Activated CD4-positive, alpha-beta T cell treated with anti-CD3 and anti-CD28 coated beads, Interleukin-2, amount 50 U/mL, for 24 hours (primary cell): ENCODE measurements at regions not wholly inside any gene's neighbourhood (a gene's known extent, or its start where the extent isn't known, plus 50 kb on each side); places are given as distances from the start of the nearest gene placed in this dataset.

Source experiments
- DNase-seq, 2 donors: peaks; one replicate each; pipeline ENCODE4 v3.0.0-alpha.2; 2020; ENCODE audit warnings: low read depth in 1 of 2, low spot score in 1 of 2

DNA sequence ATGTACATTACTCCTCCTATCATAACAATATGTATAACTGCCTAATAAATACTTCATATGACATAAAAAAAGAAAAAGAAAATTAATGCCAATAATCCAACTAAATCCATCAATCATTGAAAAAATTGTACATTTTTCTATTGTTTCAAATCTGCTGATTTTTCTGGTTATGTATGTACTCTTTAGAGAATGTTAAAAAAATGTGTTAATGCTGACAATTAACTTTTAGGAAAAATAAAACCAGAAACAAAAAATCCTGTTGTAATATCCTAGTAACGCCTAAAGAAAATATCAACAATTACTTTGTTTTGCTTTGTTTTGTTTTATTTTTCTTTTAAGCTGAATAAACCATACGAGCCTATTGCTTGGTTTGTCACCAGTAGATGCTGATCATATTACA, 213.9 kb upstream of the USP25 start:
- no peak for DNase-seq

DNA sequence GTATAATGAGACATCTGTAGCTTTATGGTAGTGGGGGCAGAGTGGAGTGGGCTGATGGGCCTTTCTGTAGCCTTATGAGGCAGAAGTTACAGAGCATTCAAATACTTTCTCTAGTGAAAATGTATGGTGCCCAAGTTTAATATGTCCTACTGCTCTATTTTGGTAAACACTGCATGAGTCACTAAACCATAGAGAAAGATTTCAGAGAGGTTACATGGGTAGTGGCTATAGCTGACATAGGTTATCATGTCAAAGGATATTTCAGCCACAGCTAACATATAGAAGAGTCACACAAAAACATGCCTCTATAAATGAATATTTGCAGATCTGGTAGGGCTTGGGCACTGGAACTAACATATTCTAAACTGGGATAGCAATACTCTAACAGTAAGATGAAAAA, 212.4 kb upstream of the USP25 start:
- DNase-seq, result no peak

DNA sequence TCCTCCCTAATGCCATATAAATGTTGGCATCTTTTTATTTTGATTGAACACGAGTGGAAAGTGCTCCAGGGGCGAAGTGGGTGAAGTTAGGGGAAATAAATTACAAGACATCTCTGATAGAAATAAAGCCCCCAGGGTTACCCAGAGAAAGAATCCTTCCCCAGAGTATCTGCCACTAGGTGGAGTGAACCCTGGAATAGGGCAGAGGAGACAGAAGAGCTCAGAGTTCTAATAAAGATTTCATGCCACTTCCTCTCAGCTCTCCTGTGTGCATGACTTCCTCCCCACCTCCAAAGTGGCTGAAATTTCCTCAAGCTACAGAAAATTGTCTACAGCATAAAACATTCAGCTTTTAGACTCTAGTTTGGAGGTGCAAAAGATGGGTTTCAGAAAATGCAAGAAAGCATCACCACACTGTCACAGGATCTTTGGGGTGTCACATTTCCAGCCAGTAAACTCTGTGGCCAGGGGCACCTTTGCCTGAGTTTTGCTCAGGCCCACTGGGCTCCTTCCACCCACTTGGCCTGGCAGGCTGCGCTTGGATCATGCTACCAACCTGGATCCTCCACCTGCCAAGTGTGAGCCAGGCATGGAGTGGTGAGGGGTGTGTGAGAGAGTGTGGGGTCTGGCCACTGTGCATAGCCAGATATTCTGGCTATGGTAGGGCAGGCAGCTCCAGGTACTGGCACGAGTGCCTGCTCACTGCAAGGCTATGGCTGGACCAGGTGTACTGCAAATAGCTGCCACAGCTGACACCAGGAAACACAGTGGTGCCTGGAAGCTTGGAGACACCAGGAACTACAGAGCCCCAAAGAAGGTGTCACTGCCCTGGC, 208.8 kb upstream of the USP25 start:
- peak in 1 of 2 donors; percentile 3 for DNase-seq

DNA sequence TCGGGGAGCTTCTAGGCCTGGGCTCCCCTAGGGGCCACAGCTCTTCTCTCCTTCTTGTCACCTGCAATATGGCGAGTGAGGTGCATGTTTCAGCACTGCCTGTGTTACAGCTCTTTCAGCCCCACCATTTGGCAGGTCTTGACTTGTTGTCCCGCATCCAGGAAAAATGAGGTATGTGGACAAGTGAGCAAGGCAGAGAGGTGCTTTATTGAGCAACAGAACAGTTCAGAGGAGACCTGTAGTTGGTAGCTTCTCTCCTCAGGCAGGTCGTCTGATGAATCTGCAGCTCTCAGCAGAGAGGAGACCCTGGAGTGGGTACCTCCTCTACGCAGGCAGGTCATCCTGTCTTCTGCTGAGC, 208.2 kb upstream of the USP25 start:
- DNase-seq, result no peak

DNA sequence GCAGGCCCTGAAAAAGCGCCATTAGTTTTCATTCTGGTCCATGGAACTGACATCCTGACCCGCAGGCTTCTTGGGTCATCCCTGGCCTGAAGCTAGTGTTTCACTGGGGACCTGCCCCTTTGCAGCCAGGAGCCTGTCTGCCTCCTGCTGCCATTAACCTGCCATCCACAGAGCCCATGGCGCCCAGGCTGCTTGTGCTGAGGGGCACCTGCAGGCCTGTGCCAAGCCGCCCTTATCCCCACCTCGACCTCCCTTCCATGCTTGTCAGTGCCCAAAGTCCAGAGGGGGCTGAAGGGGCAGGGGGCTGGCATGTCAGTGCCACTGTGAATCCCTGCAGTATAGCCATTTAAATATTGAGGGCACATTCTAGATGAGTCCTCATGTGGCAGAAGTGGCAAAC, 207.6 kb upstream of the USP25 start:
- no peak for DNase-seq

DNA sequence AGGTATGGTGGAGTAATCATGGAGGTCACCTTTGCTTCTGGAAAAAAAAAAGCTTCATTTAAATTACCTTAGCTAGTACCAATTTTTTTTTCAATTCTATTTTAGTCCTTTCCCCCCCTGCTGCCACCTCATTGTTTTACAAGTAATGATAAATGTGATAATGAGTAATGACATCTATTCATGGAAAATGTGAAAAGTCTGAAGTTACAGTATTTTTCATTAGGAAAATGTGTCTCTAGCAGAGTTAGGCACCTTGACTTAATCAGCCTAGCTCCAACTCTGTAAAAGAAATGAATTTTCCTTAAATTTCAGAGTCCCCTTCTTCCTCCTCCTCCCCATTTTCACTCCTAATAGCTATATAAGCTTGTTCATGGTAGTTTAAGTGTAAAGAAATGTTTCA, 204.9 kb upstream of the USP25 start:
- DNase-seq, result no peak

DNA sequence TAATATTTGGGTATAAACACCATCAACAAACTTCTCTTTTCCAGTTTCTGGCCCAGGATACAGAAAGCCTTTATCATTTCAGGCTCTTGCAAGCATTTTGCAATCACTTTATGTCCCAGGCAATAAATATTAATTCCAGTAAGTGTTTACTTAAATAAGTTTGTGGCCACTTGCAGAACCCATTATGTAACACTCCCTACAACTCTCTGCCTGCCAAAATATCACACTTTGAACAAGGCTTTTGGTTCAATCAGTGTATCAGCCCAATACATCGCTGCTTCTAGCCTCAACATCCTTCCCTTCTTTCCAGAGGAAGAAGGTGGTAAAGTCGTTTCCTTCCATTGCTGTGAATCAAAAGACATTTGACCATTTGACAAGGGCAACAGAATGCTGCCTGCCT, 203.0 kb upstream of the USP25 start:
- no peak for DNase-seq

DNA sequence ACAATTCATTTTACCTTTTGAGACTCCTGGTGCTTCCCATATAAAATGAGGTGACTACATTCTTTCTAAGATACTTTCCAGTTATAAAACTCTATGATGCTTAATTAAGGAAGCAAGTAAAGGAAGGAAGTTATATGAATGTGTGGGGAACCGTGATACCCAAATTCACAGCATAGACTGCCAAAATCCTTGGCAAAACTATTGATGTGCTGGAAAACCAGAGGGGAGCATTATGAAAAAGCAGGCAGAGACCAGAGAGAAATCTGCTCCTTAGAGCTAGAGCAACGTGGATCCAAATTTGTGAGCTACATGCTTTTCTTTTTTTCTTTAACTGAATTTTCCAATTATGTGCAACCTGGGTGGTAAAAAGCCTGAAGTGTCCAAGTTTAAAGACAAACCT, 201.4 kb upstream of the USP25 start:
- DNase-seq, result no peak

DNA sequence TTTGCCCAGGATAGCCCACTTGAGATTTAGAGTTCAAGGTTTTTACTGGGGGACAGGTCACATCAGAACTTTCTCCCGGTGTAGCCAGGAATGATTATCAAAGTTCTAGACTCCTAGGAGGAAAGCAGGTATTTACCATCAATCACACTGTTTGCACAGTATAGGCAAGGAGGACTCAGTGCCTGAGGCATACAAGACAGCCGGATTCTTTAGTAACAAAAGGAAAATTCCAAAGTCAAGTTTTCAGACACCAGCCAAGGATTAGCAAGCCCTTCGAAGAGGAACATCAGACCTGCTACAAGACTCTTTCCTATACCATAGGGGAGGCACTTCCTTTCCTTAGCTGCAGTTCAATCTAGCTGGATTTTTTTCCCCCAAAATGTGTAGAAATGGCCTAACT, 197.8 kb upstream of the USP25 start:
- DNase-seq, result no peak

DNA sequence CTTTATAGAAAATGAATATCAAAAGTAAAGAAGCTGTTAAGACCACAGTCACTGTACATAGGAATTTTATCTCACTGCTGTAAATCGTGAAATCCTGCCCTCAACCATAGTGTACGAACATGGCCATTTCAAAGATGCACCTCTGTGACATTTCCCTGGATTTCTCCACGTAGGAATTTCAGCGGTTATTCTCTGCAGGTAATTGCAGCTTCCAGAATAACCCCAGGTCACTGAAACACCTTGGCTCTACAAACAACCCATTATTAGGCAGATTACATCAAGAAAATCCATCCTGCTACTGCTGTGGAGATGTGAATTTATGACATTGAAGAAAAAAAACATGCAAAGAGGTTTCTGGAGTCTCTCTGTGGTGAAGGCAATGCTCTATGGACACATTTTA, 196.2 kb upstream of the USP25 start:
- DNase-seq, result no peak

DNA sequence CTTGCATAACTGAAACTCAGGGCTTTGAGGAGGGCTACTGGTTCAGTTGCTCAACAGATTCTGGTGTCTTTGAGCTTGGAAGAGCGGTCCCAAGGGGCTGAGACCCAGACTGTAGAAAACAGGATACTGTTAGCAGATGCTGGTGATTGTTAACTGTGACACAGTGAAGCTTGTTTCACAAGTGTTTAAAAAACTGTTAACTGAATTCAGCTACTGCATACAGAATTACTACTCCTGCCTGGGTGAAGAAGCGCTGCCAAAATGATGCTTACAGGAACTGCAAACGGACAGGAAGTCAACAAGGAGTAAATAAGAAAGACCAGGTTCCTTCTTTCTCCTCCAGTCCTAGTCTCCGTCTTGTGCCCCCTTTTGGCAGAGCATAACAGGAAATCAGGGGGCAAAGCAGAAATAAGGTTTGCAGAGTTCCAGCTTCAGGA, 195.3 kb upstream of the USP25 start:
- DNase-seq, result no peak

DNA sequence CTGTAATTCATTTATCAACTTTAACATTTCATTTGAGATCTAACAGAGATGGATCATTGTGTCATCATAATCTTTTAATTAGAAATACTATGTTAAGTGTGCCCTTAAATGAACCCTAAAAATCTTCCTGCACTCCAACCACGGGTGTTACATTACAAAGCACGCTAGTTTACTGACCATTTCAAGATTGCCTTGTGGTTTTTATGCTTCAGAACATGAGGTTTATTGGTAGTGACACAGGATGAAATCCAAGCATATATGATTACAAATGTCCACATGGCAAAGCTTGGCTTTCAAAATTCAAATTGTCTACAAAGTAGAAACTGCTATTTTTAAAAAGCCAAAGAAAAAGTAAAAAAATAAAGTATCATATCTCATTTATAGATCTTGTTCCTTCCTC, 190.4 kb upstream of the USP25 start:
- DNase-seq, result no peak

DNA sequence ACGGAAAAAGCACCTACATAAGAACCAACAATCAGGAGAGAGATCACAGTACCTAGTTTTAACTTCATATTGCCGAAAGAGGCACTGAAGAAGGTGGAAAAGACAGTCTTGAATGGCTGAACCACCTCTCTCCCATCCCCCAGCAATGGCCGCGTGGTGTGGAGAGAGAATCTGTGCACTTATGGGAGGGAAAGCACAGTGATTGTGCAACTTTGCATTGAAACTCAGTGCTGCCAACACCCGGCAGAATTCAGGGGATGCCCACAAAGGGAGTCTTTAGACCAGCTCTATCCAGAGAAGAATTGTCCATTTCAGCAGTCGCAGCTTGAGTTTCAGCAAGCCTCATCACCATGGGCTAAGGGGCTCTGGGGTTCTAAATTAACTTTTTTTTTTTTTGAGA, 186.3 kb upstream of the USP25 start:
- no peak for DNase-seq

DNA sequence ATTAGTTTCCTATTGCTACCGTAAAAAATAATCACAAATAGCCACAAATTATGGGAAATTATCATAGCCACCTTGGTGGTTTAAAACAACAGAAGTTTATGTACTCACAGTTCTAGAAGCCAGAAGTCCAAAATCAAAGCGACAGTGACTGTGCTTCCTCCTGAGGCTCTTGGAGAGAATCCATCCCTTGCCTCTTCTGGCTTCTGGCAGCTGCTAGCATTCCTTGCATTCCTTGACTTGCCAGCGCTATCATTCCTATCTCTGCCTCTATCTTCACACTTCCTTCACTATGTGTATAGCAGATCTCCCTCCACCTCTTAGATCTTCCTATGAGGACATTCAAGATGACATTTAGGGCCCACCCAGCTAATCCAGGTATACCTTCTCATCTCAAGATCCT, 180.1 kb upstream of the USP25 start:
- no peak for DNase-seq

DNA sequence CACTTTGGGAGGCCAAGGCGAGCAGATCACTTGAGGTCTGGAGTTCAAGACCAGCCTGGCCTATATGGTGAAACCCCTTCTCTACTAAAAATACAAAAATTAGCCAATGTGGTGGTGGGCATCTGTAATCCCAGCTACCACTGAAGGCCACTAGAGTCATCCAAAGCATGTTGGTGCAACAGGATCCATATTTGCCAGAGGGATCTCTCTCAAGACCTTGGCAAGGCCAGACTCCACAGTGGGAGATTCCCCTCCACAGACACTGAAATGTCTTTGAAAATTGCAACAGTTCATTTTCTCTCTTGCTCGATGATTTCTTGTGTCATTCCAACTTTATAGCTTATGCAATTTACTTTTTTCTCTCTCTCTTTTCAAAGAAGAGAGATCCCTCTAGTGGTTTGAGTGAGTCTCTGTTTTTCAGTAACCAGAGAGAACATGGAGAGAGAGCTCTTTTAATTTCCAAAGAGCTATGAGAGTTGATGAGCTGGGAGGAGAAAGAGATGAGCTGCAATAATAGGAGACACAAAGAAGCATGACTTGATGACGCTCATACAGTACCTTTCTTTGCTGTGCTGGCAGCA, 176.8 kb upstream of the USP25 start:
- DNase-seq, result no peak

DNA sequence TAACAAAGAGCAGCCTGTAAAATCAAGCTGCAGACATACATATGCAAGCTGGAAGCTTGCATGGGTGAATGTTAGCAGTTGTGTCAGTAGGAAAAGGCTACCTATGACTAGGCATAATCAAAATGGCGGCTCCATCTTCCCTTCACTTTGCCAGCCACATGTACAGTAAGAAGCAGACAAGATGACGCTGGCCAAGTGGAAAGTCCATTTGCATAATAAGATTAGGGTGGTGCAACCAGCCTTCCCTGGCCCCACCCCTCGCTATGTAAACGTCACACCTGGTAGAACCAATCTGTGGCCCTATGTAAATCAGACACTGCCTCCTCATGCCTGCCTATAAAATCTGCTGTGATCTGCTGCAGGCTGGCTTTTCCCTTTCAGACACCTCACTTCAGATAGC, 171.9 kb upstream of the USP25 start:
- DNase-seq, result no peak

DNA sequence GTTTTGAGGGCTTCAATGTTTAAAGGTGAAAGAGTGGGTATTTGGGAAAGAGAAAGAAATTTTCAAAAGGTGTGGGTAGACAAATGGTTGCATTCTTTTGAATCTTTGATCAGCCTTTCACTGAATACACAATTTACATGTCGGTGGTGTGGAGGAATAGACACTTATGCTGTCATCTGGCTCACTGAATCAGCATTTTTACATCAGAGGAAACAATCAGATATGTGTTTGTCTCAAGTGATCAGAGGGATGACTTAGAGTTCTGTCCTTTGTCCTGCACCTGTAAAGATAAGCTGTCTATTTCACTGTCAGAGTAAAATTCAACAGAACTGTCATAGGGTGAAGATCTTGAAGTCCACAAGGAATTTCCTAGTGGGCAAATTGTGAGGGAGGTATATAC, 170.9 kb upstream of the USP25 start:
- DNase-seq, result no peak

DNA sequence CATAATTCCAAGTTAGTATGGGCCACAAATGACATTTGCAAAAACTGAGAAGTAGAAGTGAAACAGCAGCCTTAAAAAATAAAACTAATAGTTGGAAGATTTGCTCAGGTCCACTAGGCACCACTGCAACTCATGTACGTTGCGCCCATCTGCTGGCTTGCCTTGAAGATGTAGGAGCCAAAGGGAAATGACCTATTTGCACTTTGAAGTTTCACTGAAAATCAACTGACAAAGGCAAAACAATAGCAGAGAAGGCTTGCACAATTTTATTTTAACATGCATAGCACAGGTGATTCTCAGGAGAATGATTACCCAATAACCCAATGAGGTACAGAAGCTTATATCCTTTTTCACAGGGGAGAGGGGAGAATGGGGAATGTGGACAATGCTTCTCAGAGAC, 170.1 kb upstream of the USP25 start:
- DNase-seq, result no peak

DNA sequence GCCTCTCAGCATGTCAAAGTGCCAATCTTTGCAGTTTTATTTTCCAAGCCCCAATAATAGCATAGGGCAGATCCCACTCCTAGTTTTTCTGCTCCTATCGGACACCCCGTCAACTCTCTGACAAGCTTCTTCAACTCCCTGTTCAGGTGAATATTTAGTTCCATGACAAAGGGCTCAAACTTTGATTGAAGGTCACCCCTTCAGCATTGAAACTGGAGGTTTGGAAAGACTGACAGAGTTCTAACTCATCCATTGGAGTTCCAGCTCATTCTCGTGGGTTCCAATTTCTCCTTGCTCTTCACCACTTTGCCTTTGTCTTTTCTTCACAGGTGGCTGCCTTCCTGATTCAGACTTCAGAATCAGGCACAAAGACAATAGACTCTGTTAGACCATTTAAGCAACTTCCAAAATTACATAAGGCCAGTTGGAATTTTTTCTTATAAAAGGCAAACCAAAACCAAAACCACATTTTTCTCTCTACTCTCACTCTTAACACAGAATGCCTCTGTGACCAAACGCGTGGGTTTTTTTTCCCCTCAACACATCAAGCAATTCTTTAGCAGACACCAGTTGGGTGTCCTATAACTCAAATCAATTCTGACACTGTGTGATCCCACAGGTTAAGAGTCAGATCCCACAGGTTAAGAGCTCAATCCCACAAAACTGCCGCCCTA, 169.3 kb upstream of the USP25 start:
- DNase-seq, result no peak

DNA sequence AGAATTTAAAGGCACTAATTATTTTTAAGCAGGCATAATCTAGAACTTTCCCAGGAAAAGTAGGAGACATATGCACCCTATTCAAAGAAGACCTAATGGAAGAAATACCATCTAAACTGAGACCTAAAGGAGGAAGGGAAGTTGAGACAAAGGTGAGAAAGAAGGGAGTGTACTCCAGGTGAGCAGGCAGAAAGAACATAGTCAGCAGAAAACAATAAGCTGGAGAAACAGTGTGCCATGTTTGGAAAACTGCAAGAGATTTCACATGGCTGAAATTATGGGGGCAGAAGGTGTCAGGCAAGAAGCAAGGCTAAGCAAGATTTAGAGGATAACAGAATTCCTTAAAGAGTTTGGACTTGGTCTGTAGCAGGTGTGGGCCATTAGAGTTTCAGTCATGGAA, 167.0 kb upstream of the USP25 start:
- DNase-seq, result no peak

DNA sequence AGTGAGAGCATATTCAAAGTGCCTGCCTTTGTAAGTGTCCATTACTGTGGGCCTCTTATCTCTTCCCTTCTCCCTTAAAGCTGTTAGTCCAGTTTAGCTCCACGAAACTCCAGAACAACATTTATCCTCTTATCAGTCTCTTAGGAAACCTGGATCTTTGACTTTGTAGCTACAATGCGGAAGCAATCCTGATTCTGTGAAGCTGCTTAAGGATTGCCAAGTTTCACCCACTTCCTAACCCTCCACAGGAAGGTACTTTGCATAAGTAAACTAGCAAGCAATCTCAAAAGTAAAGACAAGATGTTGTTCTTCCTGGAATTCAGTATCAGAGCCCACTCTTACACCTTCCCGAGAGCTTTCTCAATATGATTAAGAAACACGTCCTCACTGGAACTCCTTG, 164.9 kb upstream of the USP25 start:
- DNase-seq, result no peak

DNA sequence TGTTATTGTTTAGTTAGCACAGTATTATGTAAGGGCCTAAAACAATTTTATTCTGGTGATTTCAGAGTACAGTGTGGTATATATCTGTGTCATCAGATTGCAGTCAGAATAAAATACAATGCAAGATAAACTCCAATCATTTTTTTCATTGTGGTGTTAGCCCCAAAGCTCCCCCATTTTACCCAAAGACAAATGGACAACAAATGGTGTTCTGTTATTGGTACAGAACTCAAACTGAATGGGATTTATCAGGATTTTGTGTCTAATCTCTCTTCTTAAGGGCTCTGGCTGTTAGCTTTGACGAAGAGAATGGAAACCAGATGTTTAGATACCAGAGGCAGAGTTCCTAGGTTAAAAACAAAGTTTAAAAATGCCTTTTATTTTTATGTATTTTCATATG, 163.1 kb upstream of the USP25 start:
- no peak for DNase-seq

DNA sequence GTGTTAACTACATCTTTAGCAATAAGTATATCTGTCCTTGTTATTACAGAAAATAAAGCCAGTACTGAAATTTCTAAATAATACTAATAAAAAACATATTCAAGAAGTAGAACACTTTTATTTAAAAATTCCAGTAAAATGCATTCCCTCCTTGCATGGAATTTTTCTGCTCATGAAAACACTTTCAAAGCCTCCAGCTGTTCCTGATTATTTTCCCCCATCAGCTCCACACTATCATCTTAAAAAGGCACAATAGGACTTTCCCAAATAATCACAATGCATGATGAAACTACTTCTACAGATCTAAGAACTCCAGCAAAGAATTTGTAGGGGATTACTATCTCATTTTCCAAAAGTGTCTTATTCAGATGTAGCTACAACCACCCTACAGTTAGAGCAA, 162.6 kb upstream of the USP25 start:
- DNase-seq, result no peak
